T-helper 2 cell treated with Interferon-gamma antibody and Interleukin-4, amounts not matched to agents 5 μg/mL and 100 μg/mL, for 36 hours (primary cell): ENCODE measurements at regions not wholly inside any gene's neighbourhood (a gene's known extent, or its start where the extent isn't known, plus 50 kb on each side); places are given as distances from the start of the nearest gene placed in this dataset.

Experiments
- DNase-seq: peaks from one replicate; pipeline ENCODE4 v3.0.0; 2021; ENCODE audit warnings: low spot score
- H3K27ac Mint-ChIP-seq: one replicate; pipeline ENCODE4 v1.8.0; 2021; ENCODE audit warnings: mild to moderate bottlenecking, mixed read lengths
- H3K27me3 Mint-ChIP-seq: one replicate; pipeline ENCODE4 v1.8.0; 2021; ENCODE audit warnings: low read depth, mixed read lengths
- H3K36me3 Mint-ChIP-seq: one replicate; pipeline ENCODE4 v1.8.0; 2021; ENCODE audit warnings: low read depth, mixed read lengths
- H3K4me1 Mint-ChIP-seq: one replicate; pipeline ENCODE4 v1.8.0; 2021; ENCODE audit warnings: low read depth, mixed read lengths
- H3K4me3 Mint-ChIP-seq: one replicate; pipeline ENCODE4 v1.8.0; 2022; ENCODE audit warnings: mild to moderate bottlenecking, moderate library complexity, mixed read lengths
- H3K9me3 Mint-ChIP-seq: one replicate; pipeline ENCODE4 v1.8.0; 2021; ENCODE audit warnings: mixed read lengths

DNA sequence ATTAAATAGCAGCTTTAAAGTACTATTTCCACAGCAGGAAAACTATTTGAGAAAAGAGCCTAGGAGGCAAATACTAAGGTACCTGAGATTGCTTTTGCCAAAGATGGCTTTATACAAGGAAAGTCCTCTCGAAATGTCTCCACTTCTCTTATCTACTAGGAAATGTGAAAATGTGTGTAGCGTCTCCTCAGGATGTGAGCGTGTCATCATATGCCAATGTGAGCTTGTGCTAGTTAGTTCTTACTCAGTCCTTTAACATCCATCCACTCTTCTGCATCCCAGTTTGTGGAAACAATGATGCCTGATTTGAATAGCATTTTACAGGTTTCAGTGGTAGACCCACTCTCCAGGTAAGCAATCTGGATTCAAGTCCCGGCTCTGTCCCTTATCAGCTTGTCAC, 421.0 kb downstream of the DYNC2H1 start:
- H3K4me1 Mint-ChIP-seq: no peaks in the 10 kb centered on the region
- no peak overlapping the region for H3K4me3 Mint-ChIP-seq
- no peaks in the 10 kb centered on the region for H3K27me3 Mint-ChIP-seq
- no peaks in the 10 kb centered on the region for H3K36me3 Mint-ChIP-seq
- H3K9me3 Mint-ChIP-seq: no peaks in the 10 kb centered on the region
- DNase-seq: no peak
- H3K27ac Mint-ChIP-seq: no peak overlapping the region

DNA sequence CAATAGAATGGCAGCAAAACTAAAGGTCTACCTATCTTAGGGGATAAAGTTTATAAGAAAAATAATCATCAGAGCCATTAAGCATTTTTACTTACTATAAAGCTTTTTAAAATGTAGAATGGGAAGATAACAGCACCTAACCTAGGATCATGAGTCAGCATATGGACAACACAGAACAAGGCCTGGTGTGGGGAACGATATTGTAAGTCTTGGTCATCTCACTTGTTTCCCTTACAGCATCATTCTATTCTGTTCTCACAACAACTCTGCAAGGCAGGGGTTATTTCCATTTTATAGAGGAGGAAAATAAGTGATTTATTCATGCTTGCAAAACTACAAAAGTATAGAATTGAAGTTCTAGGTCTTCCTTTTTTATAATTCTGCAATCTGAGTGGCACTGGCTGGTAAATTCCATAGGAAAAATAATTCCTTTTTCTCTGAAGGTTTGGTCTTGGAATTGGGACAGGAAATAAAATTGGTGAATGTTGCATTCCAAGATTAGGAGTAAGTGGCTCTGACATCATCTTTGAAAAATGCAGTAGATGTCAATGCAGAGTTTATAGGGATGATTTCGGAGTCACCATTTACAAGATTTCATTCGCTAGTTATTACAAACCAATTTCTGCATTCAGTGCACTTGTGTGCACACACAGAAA, 423.0 kb downstream of the DYNC2H1 start:
- Mint-ChIP-seq H3K27me3 (no peaks in the 10 kb centered on the region), H3K9me3 (no peaks in the 10 kb centered on the region), H3K36me3 (no peaks in the 10 kb centered on the region), H3K4me1 (no peaks in the 10 kb centered on the region), H3K4me3 (no peak overlapping the region), H3K27ac (no peak overlapping the region)
- no peak for DNase-seq

- no peaks in the 10 kb centered on the region for H3K27me3 Mint-ChIP-seq
- no peaks in the 10 kb centered on the region for H3K4me1 Mint-ChIP-seq
- no peaks in the 10 kb centered on the region for H3K9me3 Mint-ChIP-seq
- H3K4me3 Mint-ChIP-seq: no peak overlapping the region
- no peak overlapping the region for H3K27ac Mint-ChIP-seq
- H3K36me3 Mint-ChIP-seq: no peaks in the 10 kb centered on the region
- DNase-seq: no peak
These were observed 425.0 kb downstream of the DYNC2H1 start for GRCh38 chr11:103534191-103534590.

GRCh38 chr11:103534959-103535358, 425.7 kb downstream of the DYNC2H1 start:
- Mint-ChIP-seq H3K36me3 (no peaks in the 10 kb centered on the region), H3K9me3 (no peaks in the 10 kb centered on the region), H3K4me3 (no peak overlapping the region), H3K27ac (no peak overlapping the region), H3K4me1 (no peaks in the 10 kb centered on the region), H3K27me3 (no peaks in the 10 kb centered on the region)
- no peak for DNase-seq

- Mint-ChIP-seq H3K27me3 (no peaks in the 10 kb centered on the region), H3K27ac (no peak overlapping the region), H3K4me1 (no peaks in the 10 kb centered on the region), H3K9me3 (peaks cover 3% of the 10 kb centered on the region), H3K4me3 (no peak overlapping the region), H3K36me3 (no peaks in the 10 kb centered on the region)
- no peak for DNase-seq
These were observed 427.1 kb downstream of the DYNC2H1 start for GRCh38 chr11:103536335-103536722.

GRCh38 chr11:103537904-103538502, 428.8 kb downstream of the DYNC2H1 start:
- peaks cover 3% of the 10 kb centered on the region for H3K9me3 Mint-ChIP-seq

GRCh38 chr11:103539166-103539565, 429.9 kb downstream of the DYNC2H1 start:
- H3K9me3 Mint-ChIP-seq: peaks cover 3% of the 10 kb centered on the region
- DNase-seq: no peak

More at GRCh38 chr11:103537904-103538502, 428.8 kb downstream of the DYNC2H1 start:
- Mint-ChIP-seq H3K27ac (no peak overlapping the region), H3K4me3 (no peak overlapping the region), H3K4me1 (no peaks in the 10 kb centered on the region), H3K36me3 (no peaks in the 10 kb centered on the region), H3K27me3 (no peaks in the 10 kb centered on the region)
- no peak for DNase-seq

GRCh38 chr11:103541186-103541795, 432.1 kb downstream of the DYNC2H1 start:
- Mint-ChIP-seq H3K36me3 (no peaks in the 10 kb centered on the region), H3K27ac (no peak overlapping the region), H3K4me3 (no peak overlapping the region), H3K9me3 (peaks cover 3% of the 10 kb centered on the region), H3K4me1 (no peaks in the 10 kb centered on the region), H3K27me3 (no peaks in the 10 kb centered on the region)
- no peak for DNase-seq

More at GRCh38 chr11:103539166-103539565, 429.9 kb downstream of the DYNC2H1 start:
- no peak overlapping the region for H3K4me3 Mint-ChIP-seq
- no peaks in the 10 kb centered on the region for H3K36me3 Mint-ChIP-seq
- H3K27me3 Mint-ChIP-seq: no peaks in the 10 kb centered on the region
- no peaks in the 10 kb centered on the region for H3K4me1 Mint-ChIP-seq
- H3K27ac Mint-ChIP-seq: no peak overlapping the region

- no peak for DNase-seq
- Mint-ChIP-seq H3K27ac (no peak overlapping the region), H3K9me3 (peaks cover 3% of the 10 kb centered on the region), H3K4me3 (no peak overlapping the region), H3K36me3 (no peaks in the 10 kb centered on the region), H3K4me1 (no peaks in the 10 kb centered on the region), H3K27me3 (no peaks in the 10 kb centered on the region)
These were observed 433.6 kb downstream of the DYNC2H1 start for GRCh38 chr11:103542851-103543250.

DNA sequence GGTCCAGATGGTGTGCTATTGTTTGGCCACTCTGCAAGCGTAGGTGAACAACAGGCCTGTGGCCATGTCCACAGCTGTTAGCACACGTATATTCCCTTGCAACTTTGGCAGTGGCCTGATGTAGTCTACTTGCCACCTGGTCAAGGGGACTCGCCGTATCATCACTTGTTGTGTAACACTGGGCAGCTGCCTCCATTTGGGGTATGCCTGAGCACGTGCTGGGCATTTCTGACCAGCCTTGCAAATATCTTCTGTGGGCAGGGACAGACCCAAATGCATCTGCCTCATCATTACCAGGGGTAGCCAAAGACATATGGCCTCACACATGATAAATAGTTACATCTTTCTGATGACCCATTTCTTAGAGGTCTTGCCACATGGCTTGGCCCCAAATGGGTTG, 434.2 kb downstream of the DYNC2H1 start:
- no peak for DNase-seq
- no peaks in the 10 kb centered on the region for H3K27me3 Mint-ChIP-seq
- H3K9me3 Mint-ChIP-seq: peaks cover 3% of the 10 kb centered on the region
- no peak overlapping the region for H3K4me3 Mint-ChIP-seq
- no peaks in the 10 kb centered on the region for H3K36me3 Mint-ChIP-seq
- H3K27ac Mint-ChIP-seq: no peak overlapping the region
- no peaks in the 10 kb centered on the region for H3K4me1 Mint-ChIP-seq

GRCh38 chr11:103544874-103545273, 435.6 kb downstream of the DYNC2H1 start:
- DNase-seq: no peak
- Mint-ChIP-seq H3K27me3 (no peaks in the 10 kb centered on the region), H3K9me3 (peaks cover 3% of the 10 kb centered on the region), H3K4me1 (no peaks in the 10 kb centered on the region), H3K36me3 (no peaks in the 10 kb centered on the region), H3K4me3 (no peak overlapping the region), H3K27ac (no peak overlapping the region)

- Mint-ChIP-seq H3K4me1 (no peaks in the 10 kb centered on the region), H3K36me3 (no peaks in the 10 kb centered on the region), H3K4me3 (no peak overlapping the region), H3K27me3 (no peaks in the 10 kb centered on the region), H3K27ac (no peak overlapping the region), H3K9me3 (peaks cover 2% of the 10 kb centered on the region)
- no peak for DNase-seq
These were observed 436.3 kb downstream of the DYNC2H1 start for GRCh38 chr11:103545551-103545950.

DNA sequence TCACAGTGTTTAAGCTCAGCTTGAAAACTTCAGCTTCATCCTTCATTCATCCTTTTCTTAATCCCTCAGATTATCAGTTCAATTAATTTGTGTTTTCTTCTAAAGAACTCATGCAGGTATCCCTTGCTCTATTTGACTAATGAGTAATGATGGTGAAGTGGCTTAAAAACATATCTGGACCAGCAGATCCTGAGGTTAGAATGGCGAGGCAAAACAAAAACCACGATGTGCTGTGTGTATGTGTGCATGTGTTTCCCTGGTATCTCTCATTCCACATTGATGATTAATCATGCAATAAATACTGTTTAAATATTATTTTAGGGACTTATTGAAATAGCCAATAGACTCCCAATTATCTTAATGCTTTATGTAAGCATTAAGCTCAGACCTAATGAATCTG, 437.0 kb downstream of the DYNC2H1 start:
- no peaks in the 10 kb centered on the region for H3K9me3 Mint-ChIP-seq
- H3K27ac Mint-ChIP-seq: no peak overlapping the region
- H3K36me3 Mint-ChIP-seq: no peaks in the 10 kb centered on the region
- no peak for DNase-seq
- no peak overlapping the region for H3K4me3 Mint-ChIP-seq
- no peaks in the 10 kb centered on the region for H3K4me1 Mint-ChIP-seq
- no peaks in the 10 kb centered on the region for H3K27me3 Mint-ChIP-seq

GRCh38 chr11:103547024-103547423, 437.8 kb downstream of the DYNC2H1 start:
- Mint-ChIP-seq H3K9me3 (no peaks in the 10 kb centered on the region), H3K4me1 (no peaks in the 10 kb centered on the region), H3K4me3 (no peak overlapping the region), H3K27ac (no peak overlapping the region), H3K36me3 (no peaks in the 10 kb centered on the region), H3K27me3 (no peaks in the 10 kb centered on the region)
- DNase-seq: no peak
